PFSK-1 (cell line): ENCODE measurements at regions not wholly inside any gene's neighbourhood (a gene's known extent, or its start where the extent isn't known, plus 50 kb on each side); places are given as distances from the start of the nearest gene placed in this dataset.

ENCODE experiments used
- POLR2AphosphoS5 ChIP-seq: IDR thresholded peaks from 2 replicates; pipeline ENCODE4 v1.6.1; 2012; ENCODE audit warnings: low read depth, mild to moderate bottlenecking, control low read depth, low read length, moderate library complexity
- REST ChIP-seq, 2 experiments: IDR thresholded peaks; 2 replicates each; pipeline versions ENCODE4 v1.6.1 to v1.8.0; 2011 to 2012; ENCODE audit warnings: low read depth in 2 of 2, low read length in 2 of 2, control low read depth in 1 of 2, inconsistent platforms in 1 of 2, mild to moderate bottlenecking in 1 of 2, moderate library complexity in 1 of 2; ENCODE audit not compliant: insufficient read depth in 1 of 2
- SIN3A ChIP-seq: IDR thresholded peaks from 2 replicates; pipeline ENCODE4 v1.6.1; 2012; ENCODE audit warnings: mild to moderate bottlenecking, low read length, moderate library complexity, borderline replicate concordance; ENCODE audit not compliant: insufficient read depth
- TAF1 ChIP-seq: IDR thresholded peaks from 2 replicates; pipeline ENCODE4 v1.6.1; 2012; ENCODE audit warnings: low read length, control low read depth, borderline replicate concordance; ENCODE audit not compliant: insufficient read depth

DNA sequence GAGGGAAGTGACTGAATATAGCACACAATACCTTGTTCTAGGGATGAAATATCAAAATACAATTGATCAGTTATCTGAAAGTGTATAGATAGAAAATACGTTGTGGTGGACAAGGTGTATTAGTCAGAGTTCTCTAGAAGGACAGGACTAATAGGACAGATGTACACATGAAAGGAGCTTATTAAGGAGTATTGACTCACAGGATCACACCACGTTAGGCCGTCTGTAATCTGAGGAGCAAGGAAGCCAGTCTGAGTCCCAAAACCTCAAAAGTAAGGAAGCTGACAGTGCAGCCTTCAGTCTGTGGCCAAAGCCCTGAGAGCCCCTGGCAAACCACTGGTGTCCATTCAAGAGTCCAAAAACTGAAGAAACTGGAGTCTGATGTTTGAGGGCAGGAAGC, 406.1 kb downstream of the MDFIC start:
- TF ChIP-seq POLR2AphosphoS5 (no peak), SIN3A (no peak), REST (IDR thresholded peaks at IDR 0.05; ENCODE audit: insufficient read depth in 1 of 2, low read depth in 2 of 2, low read length in 2 of 2) (no peak), TAF1 (no peak)
